Ovary (tissue), 7 donors: ENCODE measurements at regions not wholly inside any gene's neighbourhood (a gene's known extent, or its start where the extent isn't known, plus 50 kb on each side); places are given as distances from the start of the nearest gene placed in this dataset.

ENCODE experiments used
- DNase-seq, 5 donors: peaks; one replicate each; pipeline ENCODE4 v3.0.0-alpha.2; 2019 to 2020
- H3K27ac ChIP-seq, 2 donors: fragments of 200-600 bp; one replicate each; pipeline versions ENCODE4 v1.5.1 to v1.8.0; 2019 to 2022
- H3K27me3 ChIP-seq: fragments of 200-600 bp; one replicate; pipeline ENCODE4 v1.8.0; 2022
- H3K36me3 ChIP-seq: fragments of 200-600 bp; sonication (generic); one replicate; pipeline ENCODE4 v1.5.1; 2019
- H3K4me1 ChIP-seq: one replicate; pipeline ENCODE4 v1.8.1; 2013; ENCODE audit warnings: mild to moderate bottlenecking, moderate library complexity; ENCODE audit not compliant: insufficient read depth
- H3K4me3 ChIP-seq: fragments of 200-600 bp; sonication (generic); one replicate; pipeline ENCODE4 v1.5.1; 2017
- H3K9me3 ChIP-seq, 2 donors: fragments of 200-600 bp in 1 of 2; sonication (generic) in 1 of 2; one replicate each; pipeline versions ENCODE4 v1.5.1 to v1.8.1; 2013 to 2019; ENCODE audit warnings: mild to moderate bottlenecking in 1 of 2, moderate library complexity in 1 of 2
- EP300 ChIP-seq: sonication (generic); formaldehyde crosslinking; IDR thresholded peaks from one replicate; pipeline ENCODE4 v1.6.1; 2017; ENCODE audit warnings: antibody characterized with exemption
- POLR2A ChIP-seq: fragments of 450-650 bp; IDR thresholded peaks from one replicate; pipeline ENCODE4 v1.6.1; 2017; ENCODE audit warnings: antibody characterized with exemption, mild to moderate bottlenecking, moderate library complexity
- WGBS, 3 donors: extraction: QIAGEN DNeasy Blood & Tissue Kit in 1 of 3; methylation state at CpG; one replicate each; pipeline versions ENCODE4 v1.1.5 to v1.1.7; 2013 to 2017; 5-methylcytosine and 5-hydroxymethylcytosine counted together
- intact Hi-C, 4 donors: fragments of 100-400 bp; cut with DNase I; formaldehyde crosslinking; loops; one replicate each; pipeline versions ENCODE4 v1.11.0 to v1.15.1; 2022 to 2023
- TF ChIP-seq, protein P1 (sequence below), 3 donors: fragments of 450-650 bp in 2 of 3; fragments of 200-600 bp in 1 of 3; IDR thresholded peaks; one replicate each; pipeline versions ENCODE4 v1.5.1 to v1.8.0; 2016 to 2022; ENCODE audit warnings: antibody characterized with exemption in 3 of 3, mild to moderate bottlenecking in 1 of 3
- donor health status: DM: no; HTN: no; CAD: no; lungs with moderate emphysema.
- donor health status: DM: no; HTN: no; CAD: no.
- donor health status: Bipolar disorder and iron deficiency.
- donor health status: DM: no; HTN: no; CAD: no.
- donor health status: DM: yes; HTN: yes; CAD: no.

DNA sequence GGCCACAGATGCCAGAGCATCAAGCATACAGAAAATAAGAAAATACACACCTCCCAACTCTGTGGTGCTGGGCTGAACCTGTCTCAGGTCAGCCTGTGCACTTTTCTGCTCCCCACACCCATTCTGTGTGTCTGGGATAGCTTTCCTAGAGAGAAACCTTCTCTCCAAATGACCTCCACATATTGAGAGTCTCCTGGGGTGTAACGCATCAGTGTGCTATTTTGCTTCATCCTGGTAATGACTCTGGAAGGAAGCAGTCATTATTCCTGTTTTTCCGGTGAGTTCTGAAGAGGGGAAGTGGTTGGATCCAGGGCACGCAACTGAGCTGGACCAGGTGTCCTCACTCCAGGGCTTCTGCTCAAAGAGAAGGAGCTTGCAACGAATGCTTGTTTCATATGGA lies 73.2 kb upstream of the SH3PXD2B start:
- no peaks in the 10 kb centered on the region for H3K27me3 ChIP-seq
- intact Hi-C loops, result no loop called here
- WGBS, 3 donors, result 81 to 86% (median 86%) methylated on average over 4 of the region's 4 CpGs
- no peaks in the 10 kb centered on the region for H3K4me1 ChIP-seq
- no peaks in the 10 kb centered on the region for H3K9me3 ChIP-seq
- DNase-seq, result no peak
- no peak overlapping the region for H3K27ac ChIP-seq
- TF ChIP-seq, protein P1, sequence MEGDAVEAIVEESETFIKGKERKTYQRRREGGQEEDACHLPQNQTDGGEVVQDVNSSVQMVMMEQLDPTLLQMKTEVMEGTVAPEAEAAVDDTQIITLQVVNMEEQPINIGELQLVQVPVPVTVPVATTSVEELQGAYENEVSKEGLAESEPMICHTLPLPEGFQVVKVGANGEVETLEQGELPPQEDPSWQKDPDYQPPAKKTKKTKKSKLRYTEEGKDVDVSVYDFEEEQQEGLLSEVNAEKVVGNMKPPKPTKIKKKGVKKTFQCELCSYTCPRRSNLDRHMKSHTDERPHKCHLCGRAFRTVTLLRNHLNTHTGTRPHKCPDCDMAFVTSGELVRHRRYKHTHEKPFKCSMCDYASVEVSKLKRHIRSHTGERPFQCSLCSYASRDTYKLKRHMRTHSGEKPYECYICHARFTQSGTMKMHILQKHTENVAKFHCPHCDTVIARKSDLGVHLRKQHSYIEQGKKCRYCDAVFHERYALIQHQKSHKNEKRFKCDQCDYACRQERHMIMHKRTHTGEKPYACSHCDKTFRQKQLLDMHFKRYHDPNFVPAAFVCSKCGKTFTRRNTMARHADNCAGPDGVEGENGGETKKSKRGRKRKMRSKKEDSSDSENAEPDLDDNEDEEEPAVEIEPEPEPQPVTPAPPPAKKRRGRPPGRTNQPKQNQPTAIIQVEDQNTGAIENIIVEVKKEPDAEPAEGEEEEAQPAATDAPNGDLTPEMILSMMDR (IDR thresholded peaks at IDR 0.05), result no peak
- TF ChIP-seq POLR2A (no peak), EP300 (no peak)
- no peak overlapping the region for H3K4me3 ChIP-seq
- H3K36me3 ChIP-seq, result no peaks in the 10 kb centered on the region

DNA sequence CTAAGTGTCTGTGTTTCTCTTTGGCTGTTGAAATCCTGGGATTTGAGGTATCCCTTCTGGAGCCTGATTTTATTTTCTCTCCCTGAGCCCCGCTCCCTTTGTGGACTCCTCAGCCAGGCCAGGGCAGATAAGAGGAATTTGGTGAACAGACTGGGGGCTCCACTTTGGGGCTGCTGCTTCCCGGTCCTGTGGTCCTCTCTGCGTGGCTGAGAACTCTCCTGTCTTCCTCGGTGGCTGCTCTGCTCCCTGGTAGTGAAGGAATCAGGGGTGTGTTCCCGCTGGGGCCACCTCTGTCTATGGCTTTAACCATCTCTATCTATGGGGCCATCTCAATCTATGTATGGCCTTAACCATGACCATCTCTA lies 71.7 kb upstream of the SH3PXD2B start:
- Histone ChIP-seq H3K27me3 (no peaks in the 10 kb centered on the region), H3K27ac (no peak overlapping the region), H3K4me3 (no peak overlapping the region), H3K36me3 (no peaks in the 10 kb centered on the region), H3K9me3 (no peaks in the 10 kb centered on the region), H3K4me1 (no peaks in the 10 kb centered on the region)
- no peak for TF ChIP-seq EP300
- TF ChIP-seq, protein P1 (IDR thresholded peaks at IDR 0.05), result no peak
- no peak for TF ChIP-seq POLR2A
- 74 to 82% (median 78%) methylated on average over 5 of the region's 5 CpGs for WGBS, 3 donors
- no peak for DNase-seq
- intact Hi-C loops, result no loop called here

DNA sequence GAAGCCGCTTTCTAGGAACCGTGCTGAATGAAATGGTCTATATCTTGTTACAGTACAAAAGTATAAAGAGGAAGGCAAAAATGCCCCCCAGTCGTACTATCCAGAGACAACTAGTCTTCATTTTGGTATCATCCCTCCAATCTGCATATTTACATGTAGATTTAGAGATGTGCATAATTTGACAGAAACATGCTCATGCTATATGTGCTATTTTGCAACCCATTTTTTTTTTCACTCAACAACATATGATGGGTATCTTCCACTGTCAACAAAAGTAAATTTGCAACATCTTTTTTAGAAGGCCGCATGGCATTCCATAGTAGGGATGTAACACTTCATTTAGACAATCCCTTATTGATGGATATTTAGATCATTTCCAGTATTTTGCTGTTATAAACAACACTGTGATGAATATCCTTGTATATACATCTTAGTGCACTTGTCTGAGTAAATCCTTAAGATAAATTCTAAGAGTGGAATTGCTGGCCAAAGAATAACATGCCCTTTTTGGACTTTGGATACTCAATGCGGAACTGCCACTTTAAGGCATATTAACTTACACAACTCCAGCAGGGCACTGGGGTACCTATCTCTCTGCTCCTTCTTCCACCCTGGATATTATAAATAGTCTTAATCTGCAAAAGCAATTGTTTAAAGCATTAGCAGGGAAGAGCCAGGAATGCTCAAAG lies 71.1 kb upstream of the SH3PXD2B start:
- no peaks in the 10 kb centered on the region for H3K27me3 ChIP-seq
- intact Hi-C loops, result no loop called here
- H3K36me3 ChIP-seq, result no peaks in the 10 kb centered on the region
- 92 to 98% (median 96%) methylated on average over 5 of the region's 5 CpGs for WGBS, 3 donors
- no peak overlapping the region for H3K4me3 ChIP-seq
- H3K9me3 ChIP-seq, result no peaks in the 10 kb centered on the region
- no peak overlapping the region for H3K27ac ChIP-seq
- H3K4me1 ChIP-seq, result no peaks in the 10 kb centered on the region
- DNase-seq, result no peak
- TF ChIP-seq POLR2A, result no peak
- TF ChIP-seq, protein P1 (IDR thresholded peaks at IDR 0.05), result no peak
- no peak for TF ChIP-seq EP300

DNA sequence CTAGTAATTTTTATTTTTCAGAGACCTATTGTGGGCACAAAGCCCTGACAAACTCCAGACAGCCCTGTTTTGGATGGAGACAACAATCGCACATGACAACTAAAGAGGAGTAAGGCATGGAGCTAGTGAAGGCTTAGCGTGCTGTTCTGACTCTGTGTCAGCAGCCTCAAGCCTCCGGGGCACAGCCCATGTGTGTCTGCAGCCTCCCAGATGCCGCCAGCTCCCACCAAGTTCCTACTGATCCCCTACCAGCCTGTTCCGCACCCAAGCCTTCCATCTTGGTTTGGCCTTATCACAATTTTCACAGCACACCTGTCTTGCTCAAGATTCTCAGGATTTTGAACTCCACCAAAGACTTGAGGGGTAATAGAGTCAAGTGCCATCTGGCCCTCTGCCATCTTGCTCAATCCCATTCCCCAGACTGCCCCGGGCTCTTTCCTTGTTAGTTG lies 70.3 kb upstream of the SH3PXD2B start:
- Histone ChIP-seq H3K4me3 (no peak overlapping the region), H3K27ac (no peak overlapping the region), H3K36me3 (no peaks in the 10 kb centered on the region), H3K4me1 (no peaks in the 10 kb centered on the region), H3K27me3 (no peaks in the 10 kb centered on the region), H3K9me3 (no peaks in the 10 kb centered on the region)
- DNase-seq, result no peak
- TF ChIP-seq, protein P1 (IDR thresholded peaks at IDR 0.05), result no peak
- no peak for TF ChIP-seq EP300
- no peak for TF ChIP-seq POLR2A
- intact Hi-C loops, result no loop called here
- 75 to 89% (median 85%) methylated on average over 6 of the region's 6 CpGs for WGBS, 3 donors
